Activated CD4-positive, alpha-beta memory T cell treated with anti-CD3 and anti-CD28 coated beads for 36 hours (primary cell): ENCODE measurements at regions not wholly inside any gene's neighbourhood (a gene's known extent, or its start where the extent isn't known, plus 50 kb on each side); places are given as distances from the start of the nearest gene placed in this dataset.

Experiments
- CTCF ChIA-PET: fragments of 350-600 bp; sonication (Branson Sonifier 250); formaldehyde crosslinking; loops from one replicate; lab custom pipeline; 2021; ENCODE audit warnings: antibody characterized with exemption, inconsistent platforms; lab: Charles Lee
- POLR2A ChIA-PET: fragments of 350-600 bp; sonication (Branson Sonifier 250); formaldehyde crosslinking; loops from one replicate; lab custom pipeline; 2021; ENCODE audit warnings: antibody characterized with exemption; lab: Charles Lee
- DNase-seq: peaks from one replicate; pipeline ENCODE4 v3.0.0-alpha.2; 2020
- H3K27ac Mint-ChIP-seq: one replicate; pipeline ENCODE4 v1.8.0; 2021; ENCODE audit warnings: mixed read lengths
- H3K27me3 Mint-ChIP-seq: one replicate; pipeline ENCODE4 v1.8.0; 2021; ENCODE audit warnings: mixed read lengths
- H3K36me3 Mint-ChIP-seq: one replicate; pipeline ENCODE4 v1.8.0; 2021; ENCODE audit warnings: mixed read lengths
- H3K4me1 Mint-ChIP-seq: one replicate; pipeline ENCODE4 v1.8.0; 2021; ENCODE audit warnings: low read depth, mixed read lengths
- H3K4me3 Mint-ChIP-seq: one replicate; pipeline ENCODE4 v1.8.0; 2021; ENCODE audit warnings: mild to moderate bottlenecking, mixed read lengths
- H3K9me3 Mint-ChIP-seq: one replicate; pipeline ENCODE4 v1.8.0; 2021; ENCODE audit warnings: mixed read lengths
- intact Hi-C: fragments of 100-400 bp; cut with micrococcal nuclease; formaldehyde crosslinking; loops from one replicate; pipeline ENCODE4 v1.15.1; 2023

- Mint-ChIP-seq H3K4me3 (no peak overlapping the region), H3K27me3 (no peaks in the 10 kb centered on the region), H3K27ac (no peak overlapping the region), H3K9me3 (no peaks in the 10 kb centered on the region), H3K36me3 (no peaks in the 10 kb centered on the region), H3K4me1 (peaks cover 55% of the 10 kb centered on the region)
- no peak for DNase-seq
- intact Hi-C loops, result no loop called here
- POLR2A ChIA-PET, result no interaction called here
- CTCF ChIA-PET, result interaction anchor here (0.9 kb wide), 1 partner anchor 10 kb away, joined by 3 read pairs; no protein-coding TSS in a partner anchor
Observed at GRCh38 chr3:107979538-107979937, 111.3 kb downstream of the CD47 start.

DNA sequence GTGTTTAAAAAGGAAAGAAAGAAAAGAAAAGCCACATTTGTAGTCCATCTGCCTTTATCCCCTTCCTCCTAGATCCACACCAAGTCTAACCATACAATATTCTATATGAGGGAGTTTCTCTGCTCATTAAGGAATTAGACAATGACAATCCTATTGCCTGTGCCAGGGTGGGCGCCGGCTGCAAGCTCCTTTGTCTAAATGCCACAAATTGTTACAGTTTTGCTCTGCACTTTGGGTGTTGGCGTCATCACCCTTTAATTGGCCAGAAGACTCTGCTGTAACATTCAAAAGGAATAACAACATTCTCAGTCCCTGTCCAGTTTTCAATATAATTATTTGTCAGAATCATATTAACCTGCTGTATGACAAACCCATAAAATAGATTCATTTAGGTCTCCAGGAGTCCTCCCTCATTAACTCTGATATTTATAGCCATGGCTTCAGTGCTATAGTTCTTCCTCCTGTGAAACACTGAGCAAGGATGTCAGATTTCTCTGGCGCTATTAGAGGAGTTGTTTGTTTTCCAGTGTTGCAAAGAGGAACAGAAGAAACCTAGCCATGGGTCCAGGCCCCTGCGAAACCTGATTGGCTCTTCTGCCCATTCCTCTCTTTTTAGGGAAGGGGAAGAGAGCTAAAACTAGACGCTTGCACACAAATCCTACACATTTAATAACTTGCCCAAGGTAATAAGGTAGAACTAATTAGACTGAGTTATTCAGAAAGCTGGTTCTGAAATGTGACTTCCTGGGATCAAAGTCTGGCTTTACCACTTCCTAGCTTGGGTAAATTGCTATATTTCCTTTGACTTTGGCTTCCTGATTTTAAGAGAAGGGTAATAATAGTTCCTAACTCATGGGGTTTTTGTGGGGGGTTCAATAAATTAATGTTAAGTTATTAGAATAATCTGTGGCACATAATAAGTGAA lies 112.4 kb downstream of the CD47 start:
- Mint-ChIP-seq H3K4me1 (peaks cover 55% of the 10 kb centered on the region), H3K27ac (no peak overlapping the region), H3K27me3 (no peaks in the 10 kb centered on the region), H3K4me3 (no peak overlapping the region), H3K36me3 (no peaks in the 10 kb centered on the region), H3K9me3 (no peaks in the 10 kb centered on the region)
- intact Hi-C loops, result no loop called here
- DNase-seq, result no peak
- POLR2A ChIA-PET, result no interaction called here
- CTCF ChIA-PET, result interaction anchor here (0.9 kb wide), 1 partner anchor 9 kb away, joined by 3 read pairs; no protein-coding TSS in a partner anchor

DNA sequence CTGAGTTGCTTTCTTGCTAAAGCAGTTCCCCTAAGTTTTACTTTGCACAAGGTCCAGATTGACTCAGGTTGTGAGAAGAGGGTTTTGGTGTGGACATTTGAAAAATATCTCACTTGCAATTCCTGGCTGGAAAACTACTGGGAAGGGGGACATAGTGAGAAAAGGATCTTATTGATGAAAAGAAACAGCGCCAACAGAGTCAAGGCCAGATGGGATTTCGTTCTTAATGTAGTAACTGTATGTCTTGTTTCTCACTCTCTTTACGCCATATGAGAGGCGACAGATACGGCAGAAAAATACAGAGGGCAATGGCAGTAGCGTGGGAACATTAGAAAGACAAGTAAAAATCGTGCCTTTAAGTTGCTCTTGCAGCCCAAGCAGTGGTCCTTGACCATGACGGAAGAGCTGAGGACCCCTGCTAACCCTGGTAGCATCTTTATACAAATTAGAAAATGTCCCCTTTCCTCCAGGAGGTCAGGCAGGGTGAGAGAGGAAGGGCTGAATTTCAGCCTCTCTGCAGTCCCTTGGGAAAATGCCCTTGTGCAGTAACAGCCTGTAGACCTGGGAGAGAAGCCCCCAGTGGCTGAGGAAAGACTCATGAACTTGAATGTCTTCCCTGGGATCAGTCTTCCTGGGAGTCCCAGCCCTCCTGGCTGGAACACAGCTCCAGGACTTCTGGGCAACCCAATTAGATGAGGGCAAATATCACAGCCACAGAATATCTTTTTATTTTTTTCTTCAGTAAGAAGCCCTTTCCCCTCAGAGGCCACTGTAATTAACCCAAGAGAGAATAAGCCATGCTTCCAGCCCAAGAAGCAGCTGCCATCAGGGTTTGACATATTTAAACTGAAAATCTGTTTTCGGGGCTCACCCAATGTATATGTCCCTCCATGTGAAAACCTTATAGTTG lies 113.4 kb downstream of the CD47 start:
- Mint-ChIP-seq H3K9me3 (no peaks in the 10 kb centered on the region), H3K27me3 (no peaks in the 10 kb centered on the region), H3K27ac (no peak overlapping the region), H3K36me3 (no peaks in the 10 kb centered on the region), H3K4me1 (peaks cover 55% of the 10 kb centered on the region), H3K4me3 (no peak overlapping the region)
- CTCF ChIA-PET, result no interaction called here
- DNase-seq, result no peak
- intact Hi-C loops, result no loop called here
- POLR2A ChIA-PET, result no interaction called here

DNA sequence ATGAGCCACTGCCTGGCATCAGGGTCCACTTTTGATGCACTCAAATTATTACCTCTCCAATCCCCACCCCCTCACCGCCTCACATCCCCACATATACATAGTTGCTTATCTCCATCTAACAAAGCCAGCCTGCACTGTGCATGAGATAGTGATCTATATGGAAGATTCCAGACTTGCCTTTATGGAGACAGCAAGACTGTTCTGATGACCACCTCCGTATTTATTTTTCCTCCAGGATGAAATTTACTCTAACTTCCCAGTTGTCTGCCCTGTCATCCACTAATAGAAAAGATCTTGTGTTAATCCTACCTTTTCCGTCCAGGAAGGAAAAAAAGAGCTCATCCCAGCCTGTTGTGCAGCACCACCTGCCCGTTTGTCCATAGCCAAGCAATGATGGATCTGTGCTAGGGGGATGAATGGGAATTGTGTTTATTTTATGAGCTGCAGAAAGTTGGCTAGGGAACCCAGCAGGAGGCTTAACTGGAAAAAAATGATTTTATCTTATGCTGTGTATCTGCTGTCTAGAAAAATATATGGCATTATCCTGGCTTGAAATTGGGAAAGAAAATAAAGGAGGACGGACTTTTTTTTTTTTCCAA lies 114.5 kb downstream of the CD47 start:
- no peak for DNase-seq
- Mint-ChIP-seq H3K9me3 (no peaks in the 10 kb centered on the region), H3K4me3 (no peak overlapping the region), H3K36me3 (no peaks in the 10 kb centered on the region), H3K4me1 (peaks cover 50% of the 10 kb centered on the region), H3K27ac (no peak overlapping the region), H3K27me3 (no peaks in the 10 kb centered on the region)
- POLR2A ChIA-PET, result interaction anchor here (1.1 kb wide), 1 partner anchor 142 kb away, joined by 3 read pairs; no protein-coding TSS in a partner anchor
- intact Hi-C loops, result no loop called here
- CTCF ChIA-PET, result interaction anchor here (0.7 kb wide), 1 partner anchor 10 kb away, joined by 3 read pairs; no protein-coding TSS in a partner anchor

DNA sequence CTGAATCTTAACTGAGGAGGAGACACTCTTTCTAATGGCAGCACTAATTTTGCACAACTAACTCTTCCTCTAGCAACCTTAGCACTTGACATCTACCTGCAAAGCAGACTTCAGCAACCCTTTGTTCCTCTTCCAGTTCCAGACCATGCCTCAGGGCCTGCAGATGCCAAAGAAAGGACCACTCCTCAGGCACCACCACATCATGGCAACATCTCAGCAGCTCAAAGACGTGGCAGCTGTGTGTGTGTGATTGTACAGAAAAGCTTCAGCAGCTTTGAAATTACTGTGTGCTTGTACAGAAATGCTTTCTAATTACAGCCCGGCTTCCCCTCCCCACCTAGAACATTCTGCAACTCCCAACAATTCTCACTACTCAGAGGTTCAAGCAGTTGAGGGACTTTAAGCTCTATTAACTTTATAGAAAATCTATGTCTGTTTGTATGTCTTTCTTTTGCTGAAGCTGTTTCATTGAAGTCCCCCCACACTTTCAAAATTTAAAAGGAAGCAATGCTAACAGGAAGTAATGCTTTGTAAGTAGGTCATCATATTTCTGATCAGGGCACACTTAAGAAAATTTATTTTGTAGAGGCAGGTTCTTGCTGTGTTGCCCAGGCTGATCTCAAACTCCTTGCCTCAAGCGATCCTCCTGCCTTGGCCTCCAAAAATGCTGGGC lies 115.2 kb downstream of the CD47 start:
- Mint-ChIP-seq H3K27me3 (no peaks in the 10 kb centered on the region), H3K36me3 (no peaks in the 10 kb centered on the region), H3K4me1 (peaks cover 54% of the 10 kb centered on the region), H3K27ac (no peak overlapping the region), H3K4me3 (no peak overlapping the region), H3K9me3 (no peaks in the 10 kb centered on the region)
- DNase-seq, result no peak
- intact Hi-C loops, result no loop called here
- ChIA-PET POLR2A (interaction anchor here (1.1 kb wide), 1 partner anchor 143 kb away, joined by 3 read pairs; no protein-coding TSS in a partner anchor), CTCF (no interaction called here)

- H3K36me3 Mint-ChIP-seq, result no peaks in the 10 kb centered on the region
- no peak overlapping the region for H3K4me3 Mint-ChIP-seq
- CTCF ChIA-PET, result interaction anchor here (1.8 kb wide), 1 partner anchor 12 kb away, joined by 4 read pairs; no protein-coding TSS in a partner anchor
- H3K27ac Mint-ChIP-seq, result no peak overlapping the region
- H3K27me3 Mint-ChIP-seq, result no peaks in the 10 kb centered on the region
- peaks cover 58% of the 10 kb centered on the region for H3K4me1 Mint-ChIP-seq
- DNase-seq, result no peak
- no peaks in the 10 kb centered on the region for H3K9me3 Mint-ChIP-seq
- POLR2A ChIA-PET, result no interaction called here
- intact Hi-C loops, result no loop called here
Observed at GRCh38 chr3:107973961-107974360, 116.9 kb downstream of the CD47 start.

DNA sequence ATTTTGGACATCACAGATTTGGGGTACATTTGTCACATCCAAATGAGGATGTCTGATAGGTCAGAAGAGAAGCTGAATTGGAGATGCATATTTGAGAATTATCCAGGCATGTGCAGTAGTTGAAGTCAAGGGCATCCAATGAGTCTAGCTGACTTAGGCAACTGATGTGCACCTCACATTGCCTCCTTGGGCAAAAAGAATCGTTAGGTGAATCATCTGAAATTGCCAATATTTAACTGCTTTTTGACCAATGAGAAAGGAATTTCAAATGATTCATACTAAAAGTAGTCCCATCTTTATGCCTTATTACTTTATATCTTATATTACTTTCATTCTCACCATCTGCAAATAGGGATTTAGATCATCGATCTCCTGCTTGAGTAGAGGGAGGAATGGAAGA lies 117.7 kb downstream of the CD47 start:
- no peak overlapping the region for H3K27ac Mint-ChIP-seq
- peaks cover 53% of the 10 kb centered on the region for H3K4me1 Mint-ChIP-seq
- intact Hi-C loops, result no loop called here
- no peak overlapping the region for H3K4me3 Mint-ChIP-seq
- no peaks in the 10 kb centered on the region for H3K36me3 Mint-ChIP-seq
- H3K9me3 Mint-ChIP-seq, result no peaks in the 10 kb centered on the region
- CTCF ChIA-PET, result interaction anchor here (1.8 kb wide), 1 partner anchor 13 kb away, joined by 4 read pairs; no protein-coding TSS in a partner anchor
- POLR2A ChIA-PET, result no interaction called here
- DNase-seq, result no peak
- no peaks in the 10 kb centered on the region for H3K27me3 Mint-ChIP-seq

GRCh38 chr3:107970993-107971580 lies 119.7 kb downstream of the CD47 start:
- H3K27me3 Mint-ChIP-seq, result no peaks in the 10 kb centered on the region
- intact Hi-C loops, result no loop called here
- H3K4me3 Mint-ChIP-seq, result no peak overlapping the region
- no peaks in the 10 kb centered on the region for H3K9me3 Mint-ChIP-seq
- ChIA-PET POLR2A (interaction anchor here (1.5 kb wide), 1 partner anchor 14 kb away, joined by 3 read pairs; no protein-coding TSS in a partner anchor), CTCF (interaction anchor here (1.3 kb wide), 1 partner anchor 43 kb away, joined by 6 read pairs; no protein-coding TSS in a partner anchor)
- H3K36me3 Mint-ChIP-seq, result no peaks in the 10 kb centered on the region
- no peak overlapping the region for H3K27ac Mint-ChIP-seq
- peaks cover 35% of the 10 kb centered on the region for H3K4me1 Mint-ChIP-seq
- no peak for DNase-seq

DNA sequence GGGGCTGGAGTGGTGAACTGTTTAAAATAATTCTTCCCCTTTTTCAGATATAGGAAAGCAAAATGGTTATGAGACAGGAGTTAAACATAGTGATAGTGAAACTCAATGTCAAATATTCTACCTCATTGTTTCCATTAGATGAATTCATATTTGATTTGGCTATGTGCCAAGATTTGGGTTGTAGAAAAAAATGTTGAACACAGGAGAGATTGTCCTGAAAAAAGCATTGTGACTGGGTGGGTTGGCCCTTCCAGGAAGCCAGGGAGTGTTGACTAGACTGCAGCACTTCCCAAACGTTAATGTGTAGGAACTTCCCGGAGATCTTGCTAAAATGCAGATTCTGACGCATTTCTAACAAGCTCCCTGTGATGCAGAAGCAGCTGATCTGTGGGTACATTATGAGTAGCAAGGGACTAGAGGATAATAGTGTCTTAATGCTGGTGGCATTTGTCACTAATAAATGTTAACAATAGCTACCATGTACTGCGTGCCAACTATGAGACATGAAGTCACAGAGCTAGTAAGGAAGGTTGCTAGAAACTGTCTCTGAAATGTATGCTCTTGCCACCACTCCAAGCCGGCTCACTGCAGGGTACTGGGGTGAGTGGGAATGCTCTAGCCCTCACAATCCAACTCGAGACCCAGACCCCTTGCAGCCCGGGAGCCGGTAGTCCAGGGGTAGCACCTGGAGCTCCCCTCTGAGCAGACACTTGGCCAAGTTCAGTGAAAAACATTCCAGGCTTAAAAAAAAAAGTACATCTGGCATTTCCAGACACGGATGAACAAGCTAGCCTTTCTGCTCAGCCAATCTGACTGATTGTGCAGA lies 120.6 kb downstream of the CD47 start:
- Mint-ChIP-seq H3K27me3 (no peaks in the 10 kb centered on the region), H3K9me3 (no peaks in the 10 kb centered on the region), H3K4me3 (no peak overlapping the region), H3K27ac (peak overlapping the region; percentile 39), H3K36me3 (no peaks in the 10 kb centered on the region), H3K4me1 (peaks cover 26% of the 10 kb centered on the region)
- CTCF ChIA-PET, result interaction anchor here (0.6 to 2.3 kb wide), 4 partner anchors 9 to 66 kb away, joined by 3 to 9 read pairs (median 4); no protein-coding TSS in a partner anchor
- DNase-seq, result peak; percentile 29
- intact Hi-C loops, result no loop called here
- POLR2A ChIA-PET, result interaction anchor here (0.6 to 1.5 kb wide), 2 partner anchors 15 to 26 kb away, joined by 3 read pairs; no protein-coding TSS in a partner anchor

DNA sequence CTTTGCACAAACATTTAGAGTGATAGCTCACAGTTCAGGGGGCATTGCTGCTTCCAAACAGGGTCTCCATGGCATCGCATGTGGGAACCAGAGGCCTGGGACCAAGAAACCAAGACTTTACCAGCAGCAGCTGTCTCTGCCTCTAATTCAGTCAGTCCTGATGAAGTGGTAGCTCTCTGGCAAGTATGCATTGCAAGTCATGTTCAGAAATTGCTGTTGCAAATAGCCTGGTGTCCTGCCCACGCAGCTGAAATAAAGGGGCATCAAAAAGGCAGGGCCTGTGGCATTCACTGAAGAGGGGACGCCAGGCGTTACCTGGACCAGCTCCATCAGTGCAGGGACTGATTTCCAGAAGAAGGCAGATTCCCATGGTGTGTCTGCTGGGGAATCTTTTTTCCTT lies 121.3 kb downstream of the CD47 start:
- no peaks in the 10 kb centered on the region for H3K27me3 Mint-ChIP-seq
- ChIA-PET CTCF (interaction anchor here (0.7 to 2.3 kb wide), 3 partner anchors 10 to 173 kb away, joined by 3 to 9 read pairs (median 3); no protein-coding TSS in a partner anchor), POLR2A (interaction anchor here (1.5 kb wide), 1 partner anchor 16 kb away, joined by 3 read pairs; no protein-coding TSS in a partner anchor)
- peaks cover 24% of the 10 kb centered on the region for H3K4me1 Mint-ChIP-seq
- no peak overlapping the region for H3K4me3 Mint-ChIP-seq
- H3K36me3 Mint-ChIP-seq, result no peaks in the 10 kb centered on the region
- no peak overlapping the region for H3K27ac Mint-ChIP-seq
- no peak for DNase-seq
- no peaks in the 10 kb centered on the region for H3K9me3 Mint-ChIP-seq
- intact Hi-C loops, result no loop called here
